ENCODE measurements at regions not wholly inside any gene's neighbourhood (a gene's known extent, or its start where the extent isn't known, plus 50 kb on each side); places are given as distances from the start of the nearest gene placed in this dataset.

DNA sequence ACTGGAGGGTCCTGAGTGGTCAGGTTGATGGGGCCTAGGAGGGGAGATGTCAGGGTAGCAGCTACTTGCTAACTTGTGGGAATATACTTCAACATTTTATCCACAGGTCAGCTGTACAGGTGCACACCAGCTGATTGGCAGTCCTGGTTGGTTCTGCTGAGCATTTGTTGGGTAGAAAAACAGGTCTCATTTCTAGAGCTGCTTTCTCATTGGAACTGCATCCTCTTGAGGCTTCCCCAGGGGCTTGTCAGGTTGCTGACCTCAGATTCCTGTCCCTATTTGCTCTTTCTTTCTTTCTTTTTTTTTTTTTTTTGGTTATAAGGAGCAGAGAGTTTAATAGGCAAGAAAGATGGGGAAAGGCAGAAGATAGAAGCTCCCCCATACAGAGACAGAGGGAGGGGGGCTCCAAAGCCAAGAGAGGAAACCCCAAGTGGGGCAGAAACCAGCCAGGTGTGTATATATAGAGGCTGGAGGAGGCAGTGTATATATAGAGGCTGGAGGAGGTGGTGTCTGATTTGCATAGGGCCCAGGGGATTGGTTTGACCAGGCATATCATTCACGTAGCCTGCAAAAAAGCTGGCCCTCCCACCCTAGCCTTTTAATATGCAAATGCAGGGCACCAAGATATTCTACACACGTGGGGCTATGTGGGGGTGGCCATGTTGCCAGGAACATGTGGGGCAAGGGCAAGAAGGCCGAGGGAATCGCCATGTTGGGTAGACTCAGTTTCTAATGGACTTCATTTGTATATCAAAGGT lies 57.3 kb upstream of the STUM start:
- no peak for DNase-seq
- WGBS, 4 donors = 71 to 76% (median 74%) methylated on average over 4 of the region's 4 CpGs
- no peaks in the 10 kb centered on the region for H3K9me3 ChIP-seq (replicated peaks in 1 of 3)
- H3K27ac ChIP-seq = no peak overlapping the region
- no peaks in the 10 kb centered on the region for H3K4me1 ChIP-seq (replicated peaks in 1 of 2)
- intact Hi-C loops (cut with DNase I) = no loop called here
- no peak overlapping the region for H3K4me3 ChIP-seq
- H3K27me3 ChIP-seq = peaks cover 5% of the 10 kb centered on the region
- no peak for TF ChIP-seq POLR2A (IDR thresholded peaks at IDR 0.05)
- TF ChIP-seq, protein P1, sequence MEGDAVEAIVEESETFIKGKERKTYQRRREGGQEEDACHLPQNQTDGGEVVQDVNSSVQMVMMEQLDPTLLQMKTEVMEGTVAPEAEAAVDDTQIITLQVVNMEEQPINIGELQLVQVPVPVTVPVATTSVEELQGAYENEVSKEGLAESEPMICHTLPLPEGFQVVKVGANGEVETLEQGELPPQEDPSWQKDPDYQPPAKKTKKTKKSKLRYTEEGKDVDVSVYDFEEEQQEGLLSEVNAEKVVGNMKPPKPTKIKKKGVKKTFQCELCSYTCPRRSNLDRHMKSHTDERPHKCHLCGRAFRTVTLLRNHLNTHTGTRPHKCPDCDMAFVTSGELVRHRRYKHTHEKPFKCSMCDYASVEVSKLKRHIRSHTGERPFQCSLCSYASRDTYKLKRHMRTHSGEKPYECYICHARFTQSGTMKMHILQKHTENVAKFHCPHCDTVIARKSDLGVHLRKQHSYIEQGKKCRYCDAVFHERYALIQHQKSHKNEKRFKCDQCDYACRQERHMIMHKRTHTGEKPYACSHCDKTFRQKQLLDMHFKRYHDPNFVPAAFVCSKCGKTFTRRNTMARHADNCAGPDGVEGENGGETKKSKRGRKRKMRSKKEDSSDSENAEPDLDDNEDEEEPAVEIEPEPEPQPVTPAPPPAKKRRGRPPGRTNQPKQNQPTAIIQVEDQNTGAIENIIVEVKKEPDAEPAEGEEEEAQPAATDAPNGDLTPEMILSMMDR (IDR thresholded peaks at IDR 0.05) = no peak
- no peaks in the 10 kb centered on the region for H3K36me3 ChIP-seq (replicated peaks in 1 of 2)

DNA sequence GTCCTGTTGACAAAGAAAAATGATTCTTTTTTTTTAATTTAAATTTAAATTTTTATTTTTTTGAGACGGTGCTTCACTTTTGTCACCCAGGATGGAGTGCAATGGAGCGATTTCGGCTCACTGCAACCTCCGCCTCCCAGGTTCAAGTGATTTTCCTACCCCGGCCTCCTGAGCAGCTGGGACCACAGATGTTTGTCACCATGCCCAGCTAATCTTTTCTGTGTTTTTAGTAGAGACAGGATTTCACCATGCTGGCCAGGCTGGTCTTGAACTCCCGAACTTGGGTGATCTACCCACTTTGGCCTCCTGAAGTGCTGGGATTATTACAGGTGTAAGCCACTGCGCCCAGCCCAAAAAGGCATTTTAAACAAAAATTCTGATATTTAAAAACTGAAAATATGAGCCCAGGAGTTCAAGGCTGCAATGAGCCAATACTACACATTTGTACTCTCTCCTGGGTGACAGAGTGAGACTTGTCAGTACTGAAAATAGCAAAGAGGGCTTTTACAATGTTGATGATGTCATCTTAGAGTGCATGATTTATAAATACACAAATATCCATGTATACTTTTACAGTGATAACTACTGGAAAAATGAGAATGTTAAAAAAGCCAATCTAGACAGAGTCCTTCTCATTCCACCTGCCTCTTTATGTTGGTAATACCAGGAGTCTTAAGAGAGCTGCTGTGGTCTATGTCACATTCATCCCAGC lies 56.0 kb upstream of the STUM start:
- peaks cover 5% of the 10 kb centered on the region for H3K27me3 ChIP-seq
- WGBS, 4 donors = 88 to 97% (median 91%) methylated on average over 7 of the region's 7 CpGs
- intact Hi-C loops (cut with DNase I) = no loop called here

DNA sequence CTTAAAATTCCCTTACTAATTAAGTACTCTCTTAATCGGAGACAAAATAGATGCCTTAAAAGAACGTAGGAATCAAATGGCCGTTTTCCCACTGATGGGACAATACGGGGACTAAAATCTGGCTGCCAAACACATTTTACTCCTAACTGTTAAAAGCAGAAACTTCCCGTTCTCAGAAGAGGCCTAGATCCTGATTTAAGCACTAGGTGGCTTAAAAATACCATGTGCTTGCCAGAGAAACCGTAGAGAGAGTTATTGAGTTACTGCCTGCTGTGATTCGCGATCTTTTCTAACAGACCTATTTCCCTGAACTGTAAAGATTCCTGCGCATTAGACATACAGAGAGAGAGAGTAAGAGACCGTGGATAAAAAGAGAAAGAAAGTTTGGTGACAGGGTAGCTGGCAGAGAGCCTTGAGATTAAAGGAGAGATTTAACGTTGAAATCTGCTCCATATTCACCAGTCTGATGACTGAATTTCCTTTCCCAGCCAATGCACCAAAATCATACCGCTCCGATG lies 54.4 kb upstream of the STUM start:
- TF ChIP-seq, protein P1 (IDR thresholded peaks at IDR 0.05) = no peak
- TF ChIP-seq POLR2A (IDR thresholded peaks at IDR 0.05) = no peak
- H3K36me3 ChIP-seq (replicated peaks in 1 of 2) = no peaks in the 10 kb centered on the region
- H3K9me3 ChIP-seq (replicated peaks in 1 of 3) = no peaks in the 10 kb centered on the region
- no peak overlapping the region for H3K4me3 ChIP-seq
- WGBS, 4 donors = 78 to 83% (median 80%) methylated on average over 13 of the region's 13 CpGs
- no peak for DNase-seq
- intact Hi-C loops (cut with DNase I) = no loop called here
- H3K27me3 ChIP-seq = no peaks in the 10 kb centered on the region
- H3K4me1 ChIP-seq (replicated peaks in 1 of 2) = no peaks in the 10 kb centered on the region
- H3K27ac ChIP-seq = no peak overlapping the region

More for the DNA sequence above, 56.0 kb upstream of the STUM start:
- Histone ChIP-seq H3K4me1 (replicated peaks in 1 of 2) (no peaks in the 10 kb centered on the region), H3K4me3 (no peak overlapping the region), H3K36me3 (replicated peaks in 1 of 2) (no peaks in the 10 kb centered on the region), H3K9me3 (replicated peaks in 1 of 3) (no peaks in the 10 kb centered on the region), H3K27ac (no peak overlapping the region)
- TF ChIP-seq POLR2A (IDR thresholded peaks at IDR 0.05) = no peak
- TF ChIP-seq, protein P1 (IDR thresholded peaks at IDR 0.05) = no peak
- DNase-seq = no peak

DNA sequence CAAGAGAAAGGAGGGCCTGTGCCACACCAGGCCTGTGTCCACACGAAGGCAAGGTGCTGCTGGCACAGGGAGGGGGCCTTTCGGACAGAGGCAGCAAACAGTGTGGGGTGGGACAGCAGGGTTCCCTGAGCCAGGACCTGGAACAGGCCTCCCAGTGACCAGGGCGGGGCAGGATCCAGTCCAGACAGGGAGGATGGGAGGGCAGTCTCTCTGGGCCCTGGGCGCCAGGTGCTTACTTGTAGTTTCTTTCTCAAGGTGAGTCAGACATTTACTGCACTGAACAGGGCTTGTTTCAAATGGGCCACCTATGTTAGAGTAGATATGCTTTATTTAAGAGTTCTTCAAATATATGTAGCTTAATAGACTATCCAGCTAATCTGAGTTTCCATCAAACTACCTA lies 52.8 kb upstream of the STUM start:
- Histone ChIP-seq H3K4me3 (no peak overlapping the region), H3K27me3 (no peaks in the 10 kb centered on the region), H3K4me1 (replicated peaks in 1 of 2) (no peaks in the 10 kb centered on the region), H3K9me3 (replicated peaks in 1 of 3) (no peaks in the 10 kb centered on the region), H3K36me3 (replicated peaks in 1 of 2) (no peaks in the 10 kb centered on the region), H3K27ac (no peak overlapping the region)
- DNase-seq = no peak
- intact Hi-C loops (cut with DNase I) = no loop called here
- TF ChIP-seq, protein P1 (IDR thresholded peaks at IDR 0.05) = no peak
- TF ChIP-seq POLR2A (IDR thresholded peaks at IDR 0.05) = no peak
- 92 to 95% (median 94%) methylated on average over 2 to 4 of the region's 4 CpGs for WGBS, 4 donors

All from adrenal gland (tissue), 9 donors.